ENCODE measurements at regions not wholly inside any gene's neighbourhood (a gene's known extent, or its start where the extent isn't known, plus 50 kb on each side); places are given as distances from the start of the nearest gene placed in this dataset.

GRCh38 chr12:94025068-94025467 lies 123.3 kb upstream of the PLXNC1 start:
- TF ChIP-seq ZFX (IDR thresholded peaks at IDR 0.05; ENCODE audit: borderline replicate concordance) (no peak), CTCF (IDR thresholded peaks at IDR 0.05) (no peak)
